ENCODE measurements at regions not wholly inside any gene's neighbourhood (a gene's known extent, or its start where the extent isn't known, plus 50 kb on each side); places are given as distances from the start of the nearest gene placed in this dataset.
A peak's percentile ranks its signal among the peaks of the same experiment; 100 is the strongest.

DNA sequence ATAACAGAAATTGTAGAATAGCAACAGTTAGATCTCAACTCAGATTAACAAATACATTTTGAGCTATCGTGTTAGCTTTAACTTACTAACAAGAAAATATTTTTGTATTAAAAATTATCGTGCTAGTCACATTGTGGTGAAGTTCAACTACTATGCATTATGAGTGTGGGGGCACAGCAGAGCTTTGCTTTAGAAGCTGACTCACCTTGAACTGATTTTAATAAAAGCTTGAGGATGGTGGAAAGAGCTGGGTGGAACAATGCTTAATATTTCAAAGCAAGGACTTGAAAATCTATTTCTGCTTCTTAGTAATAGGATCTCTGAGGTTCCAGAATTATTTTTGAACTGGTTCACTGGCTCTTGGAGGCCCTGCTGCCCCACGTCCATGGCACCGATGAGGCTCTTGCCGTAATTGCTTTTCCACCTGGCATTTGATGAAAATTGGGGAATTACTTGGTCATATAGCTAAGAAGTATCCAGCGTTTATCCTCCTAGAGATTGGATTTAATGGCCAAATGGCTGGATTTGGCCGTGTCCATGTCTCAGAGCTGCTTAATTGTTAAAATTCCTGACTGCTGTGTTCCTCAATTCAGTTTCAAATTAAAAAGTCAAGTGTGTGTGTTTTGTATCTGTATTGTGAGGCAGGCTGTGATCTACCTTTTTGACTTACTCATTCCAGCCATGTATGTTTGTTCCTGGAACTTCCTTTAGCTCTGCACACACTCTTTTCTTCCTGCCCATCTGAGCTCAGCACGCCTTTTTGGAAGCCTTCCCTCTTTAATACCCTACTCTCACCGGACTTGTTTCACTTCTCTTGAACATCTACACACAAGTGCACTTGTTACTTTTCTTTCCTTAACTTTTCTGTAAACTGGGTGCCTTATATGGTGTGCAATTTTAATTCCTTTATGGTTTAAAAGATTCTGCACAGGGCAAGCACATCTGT, 66.6 kb upstream of the LIMCH1 start:
- TF ChIP-seq, protein P1, sequence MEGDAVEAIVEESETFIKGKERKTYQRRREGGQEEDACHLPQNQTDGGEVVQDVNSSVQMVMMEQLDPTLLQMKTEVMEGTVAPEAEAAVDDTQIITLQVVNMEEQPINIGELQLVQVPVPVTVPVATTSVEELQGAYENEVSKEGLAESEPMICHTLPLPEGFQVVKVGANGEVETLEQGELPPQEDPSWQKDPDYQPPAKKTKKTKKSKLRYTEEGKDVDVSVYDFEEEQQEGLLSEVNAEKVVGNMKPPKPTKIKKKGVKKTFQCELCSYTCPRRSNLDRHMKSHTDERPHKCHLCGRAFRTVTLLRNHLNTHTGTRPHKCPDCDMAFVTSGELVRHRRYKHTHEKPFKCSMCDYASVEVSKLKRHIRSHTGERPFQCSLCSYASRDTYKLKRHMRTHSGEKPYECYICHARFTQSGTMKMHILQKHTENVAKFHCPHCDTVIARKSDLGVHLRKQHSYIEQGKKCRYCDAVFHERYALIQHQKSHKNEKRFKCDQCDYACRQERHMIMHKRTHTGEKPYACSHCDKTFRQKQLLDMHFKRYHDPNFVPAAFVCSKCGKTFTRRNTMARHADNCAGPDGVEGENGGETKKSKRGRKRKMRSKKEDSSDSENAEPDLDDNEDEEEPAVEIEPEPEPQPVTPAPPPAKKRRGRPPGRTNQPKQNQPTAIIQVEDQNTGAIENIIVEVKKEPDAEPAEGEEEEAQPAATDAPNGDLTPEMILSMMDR (IDR thresholded peaks at IDR 0.05): no peak
- peak; percentile 45 for TF ChIP-seq POLR2AphosphoS5 (IDR thresholded peaks at IDR 0.05)

All from prostate gland (tissue), 2 donors.